Fibroblast of lung (primary cell): ENCODE measurements at regions not wholly inside any gene's neighbourhood (a gene's known extent, or its start where the extent isn't known, plus 50 kb on each side); places are given as distances from the start of the nearest gene placed in this dataset.

ENCODE experiments used
- DNase-seq, 2 donors: peaks; one replicate each; pipeline versions ENCODE4 v3.0.0 to v3.0.0-alpha.2; 2010; ENCODE audit warnings: low read depth in 2 of 2
- H2AFZ ChIP-seq: 2 replicates; pipeline ENCODE4 v1.5.1; 2012; ENCODE audit warnings: low read length, control low read depth, inconsistent platforms
- H3K27ac ChIP-seq: 2 replicates; pipeline ENCODE4 v1.5.1; 2011; ENCODE audit warnings: low read length, control low read depth; ENCODE audit not compliant: insufficient read depth
- H3K27me3 ChIP-seq: 2 replicates; pipeline ENCODE4 v1.5.1; 2011; ENCODE audit warnings: mild to moderate bottlenecking, low read length; ENCODE audit not compliant: control insufficient read depth, insufficient read depth
- H3K36me3 ChIP-seq: 2 replicates; pipeline ENCODE4 v1.5.1; 2011; ENCODE audit warnings: low read length; ENCODE audit not compliant: control insufficient read depth, insufficient read depth
- H3K4me1 ChIP-seq: 2 replicates; pipeline ENCODE4 v1.5.1; 2011; ENCODE audit warnings: low read length; ENCODE audit not compliant: control insufficient read depth, insufficient read depth; ENCODE audit errors: extremely low read depth
- H3K4me2 ChIP-seq: 2 replicates; pipeline ENCODE4 v1.5.1; 2011; ENCODE audit warnings: low read length, control low read depth; ENCODE audit not compliant: insufficient read depth; ENCODE audit errors: extremely low read depth
- H3K4me3 ChIP-seq, 4 experiments: fragments of 200-600 bp in 1 of 4; sonication (generic) in 1 of 4; replicated peaks in 1 of 4; 2 replicates each; pipeline ENCODE4 v1.5.1; 2011 to 2016; ENCODE audit warnings: low read length in 4 of 4, low read depth in 3 of 4, mild to moderate bottlenecking in 3 of 4, control low read depth in 2 of 4, inconsistent platforms in 1 of 4, mixed read lengths in 1 of 4; ENCODE audit not compliant: insufficient read depth in 1 of 4; ENCODE audit errors: control extremely low read depth in 1 of 4
- H3K79me2 ChIP-seq: 2 replicates; pipeline ENCODE4 v1.5.1; 2012; ENCODE audit warnings: mild to moderate bottlenecking, low read length, inconsistent platforms; ENCODE audit not compliant: control insufficient read depth, insufficient read depth
- H3K9ac ChIP-seq: 2 replicates; pipeline ENCODE4 v1.5.1; 2011; ENCODE audit warnings: mild to moderate bottlenecking, low read length, control low read depth; ENCODE audit not compliant: insufficient read depth
- H3K9me3 ChIP-seq: 2 replicates; pipeline ENCODE4 v1.5.1; 2012; ENCODE audit warnings: low read depth, low read length; ENCODE audit not compliant: control insufficient read depth, insufficient read depth
- H4K20me1 ChIP-seq: 2 replicates; pipeline ENCODE4 v1.5.1; 2011; ENCODE audit warnings: low read length; ENCODE audit not compliant: control insufficient read depth, insufficient read depth; ENCODE audit errors: extremely low read depth
- EZH2 ChIP-seq: IDR thresholded peaks from 2 replicates; pipeline ENCODE4 v1.5.1; 2012; ENCODE audit warnings: low read length, control low read depth, mild to moderate bottlenecking; ENCODE audit errors: missing control alignments
- TF ChIP-seq, protein P1 (sequence below), 2 donors: IDR thresholded peaks in 1 of 2; conservative IDR thresholded peaks in 1 of 2; 1 replicate in 1 of 2; 2 replicates in 1 of 2; pipeline ENCODE4 v1.5.1; 2011 to 2012; ENCODE audit warnings: low read length in 2 of 2, control low read depth in 1 of 2, inconsistent platforms in 1 of 2, low read depth in 1 of 2, mild to moderate bottlenecking in 1 of 2

DNA sequence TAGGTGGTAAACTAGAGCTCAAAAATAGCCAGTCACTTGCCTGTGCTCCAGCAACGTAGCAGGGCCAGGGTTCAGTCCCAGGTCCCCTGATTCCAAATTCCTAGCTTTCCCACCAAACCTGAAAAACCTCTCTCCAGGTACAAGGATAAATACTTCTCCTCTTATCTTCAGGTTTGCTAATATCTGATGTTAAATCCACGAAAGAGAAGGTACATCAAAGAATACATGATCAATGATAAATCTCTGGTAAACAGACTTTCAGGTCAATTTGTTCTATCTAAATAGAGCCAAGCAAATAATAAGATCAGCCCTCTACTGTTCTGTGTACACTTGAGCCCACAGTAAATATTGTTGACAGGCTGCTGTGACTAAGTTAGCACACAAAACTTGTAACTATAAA, 52.1 kb upstream of the AKT3 start:
- H2AFZ ChIP-seq = no peak overlapping the region
- H3K36me3 ChIP-seq = no peaks in the 10 kb centered on the region
- H3K4me1 ChIP-seq = no peaks in the 10 kb centered on the region
- no peak for DNase-seq
- no peaks in the 10 kb centered on the region for H4K20me1 ChIP-seq
- H3K27me3 ChIP-seq = no peaks in the 10 kb centered on the region
- H3K9me3 ChIP-seq = no peaks in the 10 kb centered on the region
- no peak overlapping the region for H3K9ac ChIP-seq
- no peak overlapping the region for H3K4me2 ChIP-seq
- TF ChIP-seq, protein P1, sequence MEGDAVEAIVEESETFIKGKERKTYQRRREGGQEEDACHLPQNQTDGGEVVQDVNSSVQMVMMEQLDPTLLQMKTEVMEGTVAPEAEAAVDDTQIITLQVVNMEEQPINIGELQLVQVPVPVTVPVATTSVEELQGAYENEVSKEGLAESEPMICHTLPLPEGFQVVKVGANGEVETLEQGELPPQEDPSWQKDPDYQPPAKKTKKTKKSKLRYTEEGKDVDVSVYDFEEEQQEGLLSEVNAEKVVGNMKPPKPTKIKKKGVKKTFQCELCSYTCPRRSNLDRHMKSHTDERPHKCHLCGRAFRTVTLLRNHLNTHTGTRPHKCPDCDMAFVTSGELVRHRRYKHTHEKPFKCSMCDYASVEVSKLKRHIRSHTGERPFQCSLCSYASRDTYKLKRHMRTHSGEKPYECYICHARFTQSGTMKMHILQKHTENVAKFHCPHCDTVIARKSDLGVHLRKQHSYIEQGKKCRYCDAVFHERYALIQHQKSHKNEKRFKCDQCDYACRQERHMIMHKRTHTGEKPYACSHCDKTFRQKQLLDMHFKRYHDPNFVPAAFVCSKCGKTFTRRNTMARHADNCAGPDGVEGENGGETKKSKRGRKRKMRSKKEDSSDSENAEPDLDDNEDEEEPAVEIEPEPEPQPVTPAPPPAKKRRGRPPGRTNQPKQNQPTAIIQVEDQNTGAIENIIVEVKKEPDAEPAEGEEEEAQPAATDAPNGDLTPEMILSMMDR (conservative IDR thresholded peaks at IDR 0.05 in 1 of 2, IDR thresholded peaks at IDR 0.05 in 1 of 2; ENCODE audit: low read depth in 1 of 2, low read length in 2 of 2) = no peak
- no peak for TF ChIP-seq EZH2
- no peak overlapping the region for H3K27ac ChIP-seq
- no peaks in the 10 kb centered on the region for H3K79me2 ChIP-seq
- no peak overlapping the region for H3K4me3 ChIP-seq
